Neural progenitor cell (in vitro differentiated cells): ENCODE measurements at regions not wholly inside any gene's neighbourhood (a gene's known extent, or its start where the extent isn't known, plus 50 kb on each side); places are given as distances from the start of the nearest gene placed in this dataset.

ENCODE experiments used
- EZH2 ChIP-seq: fragments of 200-600 bp; sonication (generic); IDR thresholded peaks from 2 replicates; pipeline ENCODE4 v1.6.1; 2017; ENCODE audit warnings: antibody characterized with exemption, mild to moderate bottlenecking, moderate library complexity
- EZH2phosphoT487 ChIP-seq: fragments of 200-600 bp; sonication (generic); IDR thresholded peaks from 2 replicates; pipeline ENCODE4 v1.6.1; 2017; ENCODE audit warnings: antibody characterized with exemption
- TF ChIP-seq, protein P1 (sequence below): fragments of 200-600 bp; sonication (generic); IDR thresholded peaks from 2 replicates; pipeline ENCODE4 v1.5.1; 2017; ENCODE audit warnings: antibody characterized with exemption, mild to moderate bottlenecking

DNA sequence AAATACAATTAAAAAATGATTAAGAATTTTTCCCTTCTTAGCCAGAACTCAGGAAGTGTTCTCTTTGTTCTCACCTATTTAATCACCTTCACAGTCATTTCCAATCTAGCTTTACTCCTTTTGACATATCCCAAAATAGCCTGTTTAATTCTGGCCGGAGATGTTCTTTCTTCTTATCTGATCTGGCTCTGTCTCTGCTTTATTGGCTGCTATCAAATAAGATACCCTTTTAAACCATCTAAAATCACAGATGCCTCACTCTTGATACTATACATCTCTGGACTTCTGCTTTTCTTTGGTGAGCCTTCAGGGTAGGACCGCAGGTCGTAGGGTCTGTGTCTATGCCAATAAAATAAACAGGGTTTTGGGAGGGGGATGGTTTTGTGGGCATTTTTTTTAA, 319.2 kb upstream of the SEMA6D start:
- TF ChIP-seq, protein P1, sequence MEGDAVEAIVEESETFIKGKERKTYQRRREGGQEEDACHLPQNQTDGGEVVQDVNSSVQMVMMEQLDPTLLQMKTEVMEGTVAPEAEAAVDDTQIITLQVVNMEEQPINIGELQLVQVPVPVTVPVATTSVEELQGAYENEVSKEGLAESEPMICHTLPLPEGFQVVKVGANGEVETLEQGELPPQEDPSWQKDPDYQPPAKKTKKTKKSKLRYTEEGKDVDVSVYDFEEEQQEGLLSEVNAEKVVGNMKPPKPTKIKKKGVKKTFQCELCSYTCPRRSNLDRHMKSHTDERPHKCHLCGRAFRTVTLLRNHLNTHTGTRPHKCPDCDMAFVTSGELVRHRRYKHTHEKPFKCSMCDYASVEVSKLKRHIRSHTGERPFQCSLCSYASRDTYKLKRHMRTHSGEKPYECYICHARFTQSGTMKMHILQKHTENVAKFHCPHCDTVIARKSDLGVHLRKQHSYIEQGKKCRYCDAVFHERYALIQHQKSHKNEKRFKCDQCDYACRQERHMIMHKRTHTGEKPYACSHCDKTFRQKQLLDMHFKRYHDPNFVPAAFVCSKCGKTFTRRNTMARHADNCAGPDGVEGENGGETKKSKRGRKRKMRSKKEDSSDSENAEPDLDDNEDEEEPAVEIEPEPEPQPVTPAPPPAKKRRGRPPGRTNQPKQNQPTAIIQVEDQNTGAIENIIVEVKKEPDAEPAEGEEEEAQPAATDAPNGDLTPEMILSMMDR: no peak
- TF ChIP-seq EZH2phosphoT487 (no peak), EZH2 (no peak)
